HEK293 (cell line): ENCODE measurements at regions not wholly inside any gene's neighbourhood (a gene's known extent, or its start where the extent isn't known, plus 50 kb on each side); places are given as distances from the start of the nearest gene placed in this dataset.

Experiments
- CTCF ChIP-seq: fragments of 450-650 bp; formaldehyde crosslinking; IDR thresholded peaks from 2 replicates; pipeline ENCODE4 v1.5.1; 2016; ENCODE audit warnings: missing biosample characterization, missing genetic modification characterization
- HIC1 ChIP-seq: fragments of 450-650 bp; formaldehyde crosslinking; IDR thresholded peaks from 2 replicates; pipeline ENCODE4 v1.5.1; 2016; ENCODE audit warnings: missing biosample characterization, missing genetic modification characterization
- KLF8 ChIP-seq: fragments of 450-650 bp; formaldehyde crosslinking; IDR thresholded peaks from 2 replicates; pipeline ENCODE4 v1.5.1; 2016; ENCODE audit warnings: missing biosample characterization, missing genetic modification characterization
- MYNN ChIP-seq: fragments of 450-650 bp; formaldehyde crosslinking; IDR thresholded peaks from 2 replicates; pipeline ENCODE4 v1.5.1; 2016; ENCODE audit warnings: missing biosample characterization, missing genetic modification characterization, borderline replicate concordance
- PATZ1 ChIP-seq: fragments of 450-650 bp; formaldehyde crosslinking; IDR thresholded peaks from 2 replicates; pipeline ENCODE4 v1.5.1; 2016; ENCODE audit warnings: missing biosample characterization, missing genetic modification characterization
- ZBTB8A ChIP-seq: fragments of 450-650 bp; formaldehyde crosslinking; IDR thresholded peaks from 2 replicates; pipeline ENCODE4 v1.5.1; 2016; ENCODE audit warnings: missing biosample characterization, missing genetic modification characterization
- ZNF112 ChIP-seq: fragments of 450-650 bp; formaldehyde crosslinking; IDR thresholded peaks from 2 replicates; pipeline ENCODE4 v1.5.0; 2017; ENCODE audit warnings: missing biosample characterization, missing genetic modification characterization
- ZNF138 ChIP-seq: fragments of 450-650 bp; formaldehyde crosslinking; IDR thresholded peaks from 2 replicates; pipeline ENCODE4 v1.5.1; 2016; ENCODE audit warnings: missing biosample characterization, missing genetic modification characterization, borderline replicate concordance
- ZNF274 ChIP-seq, 2 experiments: fragments of 200-500 bp in 1 of 2; fragments of 450-650 bp in 1 of 2; sonication (Bioruptor generic) in 1 of 2; formaldehyde crosslinking in 1 of 2; IDR thresholded peaks; 2 replicates each; pipeline versions ENCODE4 v1.5.1 to v1.6.1; 2014 to 2016; ENCODE audit warnings: borderline replicate concordance in 1 of 2, inconsistent platforms in 1 of 2, low read length in 1 of 2, missing biosample characterization in 1 of 2, missing genetic modification characterization in 1 of 2
- ZNF280D ChIP-seq: fragments of 450-650 bp; formaldehyde crosslinking; IDR thresholded peaks from 2 replicates; pipeline ENCODE4 v1.5.1; 2016; ENCODE audit warnings: missing biosample characterization, missing genetic modification characterization
- ZNF518A ChIP-seq: fragments of 450-650 bp; formaldehyde crosslinking; conservative IDR thresholded peaks from 2 replicates; pipeline ENCODE4 v1.5.1; 2016; ENCODE audit warnings: low read depth, missing biosample characterization, missing genetic modification characterization
- ZNF580 ChIP-seq: fragments of 450-650 bp; formaldehyde crosslinking; IDR thresholded peaks from 2 replicates; pipeline ENCODE4 v1.5.1; 2016; ENCODE audit warnings: missing biosample characterization, missing genetic modification characterization
- ZNF768 ChIP-seq: fragments of 450-650 bp; formaldehyde crosslinking; IDR thresholded peaks from 2 replicates; pipeline ENCODE4 v1.5.1; 2018; ENCODE audit warnings: missing biosample characterization, mild to moderate bottlenecking, missing genetic modification characterization

- no peak for TF ChIP-seq PATZ1 (tag by site-specific recombination)
- TF ChIP-seq CTCF: no peak
- no peak for TF ChIP-seq ZBTB8A (tag by site-specific recombination)
- no peak for TF ChIP-seq MYNN
- no peak for TF ChIP-seq ZNF580 (tag by site-specific recombination)
- TF ChIP-seq ZNF138: no peak
- no peak for TF ChIP-seq ZNF280D (tag by site-specific recombination)
- TF ChIP-seq HIC1: no peak
- no peak for TF ChIP-seq ZNF768 (tag by site-specific recombination)
- no peak for TF ChIP-seq ZNF112 (tag by site-specific recombination)
- TF ChIP-seq ZNF518A (tag by site-specific recombination): no peak
- no peak for TF ChIP-seq KLF8 (tag by site-specific recombination)
- TF ChIP-seq ZNF274 (IDR thresholded peaks at IDR 0.05; ENCODE audit: low read length): no peak
- TF ChIP-seq ZNF274 (tag by site-specific recombination; IDR thresholded peaks at IDR 0.05; ENCODE audit: borderline replicate concordance): no peak
Measured at GRCh38 chr12:91361864-91362263, 179.2 kb upstream of the DCN start.
